ENCODE measurements at regions not wholly inside any gene's neighbourhood (a gene's known extent, or its start where the extent isn't known, plus 50 kb on each side); places are given as distances from the start of the nearest gene placed in this dataset.

GRCh38 chrX:16469870-16470269 is 180.1 kb upstream of the S100G start:
- no peaks in the 10 kb centered on the region for H3K4me1 ChIP-seq (ENCODE audit: insufficient read depth, insufficient read length)
- DNase-seq (ENCODE audit: low read depth, low spot score) = no peak
- H3K9me3 ChIP-seq (ENCODE audit: insufficient read depth, low read length) = peaks cover 15% of the 10 kb centered on the region; the same call in 1 of the 2 replicates
- H3K4me3 ChIP-seq (ENCODE audit: insufficient read length, low read depth) = no peak overlapping the region
- H3K9ac ChIP-seq (ENCODE audit: insufficient read length, low read depth) = no peak overlapping the region
- H3K36me3 ChIP-seq (ENCODE audit: insufficient read depth, insufficient read length, low read length) = no peaks in the 10 kb centered on the region
- H3K27me3 ChIP-seq (ENCODE audit: insufficient read depth, insufficient read length) = no peaks in the 10 kb centered on the region
- TF ChIP-seq ZNF274 (IDR thresholded peaks at IDR 0.05; ENCODE audit: low read depth, low read length) (no peak), SUZ12 (IDR thresholded peaks at IDR 0.05; ENCODE audit: extremely low read depth, insufficient read depth, insufficient read length) (no peak), YY1 (IDR thresholded peaks at IDR 0.05; ENCODE audit: insufficient read depth, insufficient read length) (no peak)

- no peak for TF ChIP-seq ZNF274 (IDR thresholded peaks at IDR 0.05; ENCODE audit: low read depth, low read length)
- TF ChIP-seq YY1 (IDR thresholded peaks at IDR 0.05; ENCODE audit: insufficient read depth, insufficient read length) = no peak
- no peak for TF ChIP-seq SUZ12 (IDR thresholded peaks at IDR 0.05; ENCODE audit: extremely low read depth, insufficient read depth, insufficient read length)
- Histone ChIP-seq H3K4me3 (ENCODE audit: insufficient read length, low read depth) (no peak overlapping the region), H3K27me3 (ENCODE audit: insufficient read depth, insufficient read length) (no peaks in the 10 kb centered on the region), H3K9me3 (ENCODE audit: insufficient read depth, low read length) (no peaks in the 10 kb centered on the region), H3K36me3 (ENCODE audit: insufficient read depth, insufficient read length, low read length) (no peaks in the 10 kb centered on the region), H3K4me1 (ENCODE audit: insufficient read depth, insufficient read length) (no peaks in the 10 kb centered on the region), H3K9ac (ENCODE audit: insufficient read length, low read depth) (no peak overlapping the region)
- DNase-seq (ENCODE audit: low read depth, low spot score) = no peak
Measured at GRCh38 chrX:16472345-16472744, 177.6 kb upstream of the S100G start.

- Histone ChIP-seq H3K36me3 (ENCODE audit: insufficient read depth, insufficient read length, low read length) (no peaks in the 10 kb centered on the region), H3K9me3 (ENCODE audit: insufficient read depth, low read length) (no peaks in the 10 kb centered on the region)
- TF ChIP-seq ZNF274 (IDR thresholded peaks at IDR 0.05; ENCODE audit: low read depth, low read length) (no peak), SUZ12 (IDR thresholded peaks at IDR 0.05; ENCODE audit: extremely low read depth, insufficient read depth, insufficient read length) (no peak), YY1 (IDR thresholded peaks at IDR 0.05; ENCODE audit: insufficient read depth, insufficient read length) (no peak)
Measured at GRCh38 chrX:16474511-16474910, 175.4 kb upstream of the S100G start.

GRCh38 chrX:16476009-16476408 is 173.9 kb upstream of the S100G start:
- no peak for TF ChIP-seq YY1 (IDR thresholded peaks at IDR 0.05; ENCODE audit: insufficient read depth, insufficient read length)
- no peaks in the 10 kb centered on the region for H3K4me1 ChIP-seq (ENCODE audit: insufficient read depth, insufficient read length)
- DNase-seq (ENCODE audit: low read depth, low spot score) = no peak
- no peaks in the 10 kb centered on the region for H3K36me3 ChIP-seq (ENCODE audit: insufficient read depth, insufficient read length, low read length)
- H3K9ac ChIP-seq (ENCODE audit: insufficient read length, low read depth) = no peak overlapping the region
- H3K4me3 ChIP-seq (ENCODE audit: insufficient read length, low read depth) = no peak overlapping the region
- no peaks in the 10 kb centered on the region for H3K27me3 ChIP-seq (ENCODE audit: insufficient read depth, insufficient read length)
- no peaks in the 10 kb centered on the region for H3K9me3 ChIP-seq (ENCODE audit: insufficient read depth, low read length)

More at GRCh38 chrX:16474511-16474910, 175.4 kb upstream of the S100G start:
- H3K4me1 ChIP-seq (ENCODE audit: insufficient read depth, insufficient read length) = no peaks in the 10 kb centered on the region
- DNase-seq (ENCODE audit: low read depth, low spot score) = no peak
- no peak overlapping the region for H3K4me3 ChIP-seq (ENCODE audit: insufficient read length, low read depth)
- H3K27me3 ChIP-seq (ENCODE audit: insufficient read depth, insufficient read length) = no peaks in the 10 kb centered on the region
- H3K9ac ChIP-seq (ENCODE audit: insufficient read length, low read depth) = no peak overlapping the region

GRCh38 chrX:16476692-16477091 is 173.3 kb upstream of the S100G start:
- no peak for DNase-seq (ENCODE audit: low read depth, low spot score)
- no peak overlapping the region for H3K4me3 ChIP-seq (ENCODE audit: insufficient read length, low read depth)
- no peaks in the 10 kb centered on the region for H3K27me3 ChIP-seq (ENCODE audit: insufficient read depth, insufficient read length)
- H3K36me3 ChIP-seq (ENCODE audit: insufficient read depth, insufficient read length, low read length) = no peaks in the 10 kb centered on the region
- H3K9ac ChIP-seq (ENCODE audit: insufficient read length, low read depth) = no peak overlapping the region
- H3K4me1 ChIP-seq (ENCODE audit: insufficient read depth, insufficient read length) = no peaks in the 10 kb centered on the region
- no peak for TF ChIP-seq SUZ12 (IDR thresholded peaks at IDR 0.05; ENCODE audit: extremely low read depth, insufficient read depth, insufficient read length)
- no peak for TF ChIP-seq ZNF274 (IDR thresholded peaks at IDR 0.05; ENCODE audit: low read depth, low read length)
- TF ChIP-seq YY1 (IDR thresholded peaks at IDR 0.05; ENCODE audit: insufficient read depth, insufficient read length) = no peak
- H3K9me3 ChIP-seq (ENCODE audit: insufficient read depth, low read length) = no peaks in the 10 kb centered on the region

GRCh38 chrX:16479206-16479869 is 170.6 kb upstream of the S100G start:
- H3K36me3 ChIP-seq (ENCODE audit: insufficient read depth, insufficient read length, low read length) = no peaks in the 10 kb centered on the region
- H3K9me3 ChIP-seq (ENCODE audit: insufficient read depth, low read length) = no peaks in the 10 kb centered on the region
- no peaks in the 10 kb centered on the region for H3K4me1 ChIP-seq (ENCODE audit: insufficient read depth, insufficient read length)
- no peak overlapping the region for H3K9ac ChIP-seq (ENCODE audit: insufficient read length, low read depth)
- TF ChIP-seq ZNF274 (IDR thresholded peaks at IDR 0.05; ENCODE audit: low read depth, low read length) = no peak
- no peak for TF ChIP-seq SUZ12 (IDR thresholded peaks at IDR 0.05; ENCODE audit: extremely low read depth, insufficient read depth, insufficient read length)
- TF ChIP-seq YY1 (IDR thresholded peaks at IDR 0.05; ENCODE audit: insufficient read depth, insufficient read length) = no peak
- H3K27me3 ChIP-seq (ENCODE audit: insufficient read depth, insufficient read length) = no peaks in the 10 kb centered on the region
- no peak for DNase-seq (ENCODE audit: low read depth, low spot score)
- H3K4me3 ChIP-seq (ENCODE audit: insufficient read length, low read depth) = no peak overlapping the region

- H3K4me1 ChIP-seq (ENCODE audit: insufficient read depth, insufficient read length) = no peaks in the 10 kb centered on the region
- H3K9me3 ChIP-seq (ENCODE audit: insufficient read depth, low read length) = no peaks in the 10 kb centered on the region
- no peak for DNase-seq (ENCODE audit: low read depth, low spot score)
- no peaks in the 10 kb centered on the region for H3K27me3 ChIP-seq (ENCODE audit: insufficient read depth, insufficient read length)
- TF ChIP-seq SUZ12 (IDR thresholded peaks at IDR 0.05; ENCODE audit: extremely low read depth, insufficient read depth, insufficient read length) (no peak), ZNF274 (IDR thresholded peaks at IDR 0.05; ENCODE audit: low read depth, low read length) (no peak), YY1 (IDR thresholded peaks at IDR 0.05; ENCODE audit: insufficient read depth, insufficient read length) (no peak)
- no peaks in the 10 kb centered on the region for H3K36me3 ChIP-seq (ENCODE audit: insufficient read depth, insufficient read length, low read length)
- no peak overlapping the region for H3K9ac ChIP-seq (ENCODE audit: insufficient read length, low read depth)
- H3K4me3 ChIP-seq (ENCODE audit: insufficient read length, low read depth) = no peak overlapping the region
Measured at GRCh38 chrX:16480049-16480448, 169.9 kb upstream of the S100G start.
